K562 (cell line): ENCODE measurements at regions not wholly inside any gene's neighbourhood (a gene's known extent, or its start where the extent isn't known, plus 50 kb on each side); places are given as distances from the start of the nearest gene placed in this dataset.

Experiments
- ARID2 ChIP-seq: fragments of 450-650 bp; IDR thresholded peaks from 2 replicates; pipeline ENCODE4 v1.6.1; 2017; ENCODE audit warnings: antibody characterized with exemption, mild to moderate bottlenecking
- CBX1 ChIP-seq: sonication (generic); IDR thresholded peaks from 2 replicates; pipeline ENCODE4 v1.6.1; 2016; ENCODE audit warnings: antibody characterized with exemption, low read depth, mild to moderate bottlenecking
- CCNT2 ChIP-seq: IDR thresholded peaks from 2 replicates; pipeline ENCODE4 v1.6.1; 2011; ENCODE audit warnings: borderline replicate concordance, low read depth, mild to moderate bottlenecking, moderate library complexity, mixed read lengths, low read length; ENCODE audit not compliant: insufficient read length; ENCODE audit errors: extremely low read depth
- DACH1 ChIP-seq: fragments of 450-650 bp; IDR thresholded peaks from 2 replicates; pipeline ENCODE4 v1.6.1; 2018; ENCODE audit not compliant: partially characterized antibody
- EGR1 ChIP-seq: fragments of 450-650 bp; conservative IDR thresholded peaks from 2 replicates; pipeline ENCODE4 v1.6.1; 2017; ENCODE audit warnings: mild to moderate bottlenecking
- ESRRA ChIP-seq: fragments of 450-650 bp; IDR thresholded peaks from 2 replicates; pipeline ENCODE4 v1.6.1; 2014; ENCODE audit warnings: low read depth, mild to moderate bottlenecking, moderate library complexity, borderline replicate concordance
- GABPB1 ChIP-seq: sonication (generic); formaldehyde crosslinking; IDR thresholded peaks from 2 replicates; pipeline ENCODE4 v1.8.0; 2022; ENCODE audit warnings: mild to moderate bottlenecking, missing genetic modification reagents
- KLF16 ChIP-seq: IDR thresholded peaks from 2 replicates; pipeline ENCODE4 v1.6.1; 2016; ENCODE audit warnings: antibody characterized with exemption
- MAZ ChIP-seq, 2 experiments: fragments of 450-650 bp in 1 of 2; sonication (generic) in 1 of 2; formaldehyde crosslinking; IDR thresholded peaks in 1 of 2; conservative IDR thresholded peaks in 1 of 2; 2 replicates each; pipeline versions ENCODE4 v1.4.0 to v1.5.0; 2020; ENCODE audit warnings: mild to moderate bottlenecking in 1 of 2, missing genetic modification reagents in 1 of 2
- NUFIP1 ChIP-seq: fragments of 450-650 bp; IDR thresholded peaks from 2 replicates; pipeline ENCODE4 v1.6.1; 2018; ENCODE audit not compliant: partially characterized antibody
- RFX1 ChIP-seq: fragments of 450-650 bp; IDR thresholded peaks from 2 replicates; pipeline ENCODE4 v1.6.1; 2016; ENCODE audit warnings: mild to moderate bottlenecking, moderate library complexity
- SMC3 ChIP-seq: conservative IDR thresholded peaks from 2 replicates; pipeline ENCODE4 v1.6.1; 2011; ENCODE audit warnings: low read depth, low read length, improper control_type of control experiment; ENCODE audit not compliant: insufficient read depth
- STAG1 ChIP-seq: sonication (generic); formaldehyde crosslinking; IDR thresholded peaks from 2 replicates; pipeline ENCODE4 v1.5.0; 2020; ENCODE audit warnings: missing genetic modification reagents, borderline replicate concordance
- ZNF24 ChIP-seq: fragments of 450-650 bp; IDR thresholded peaks from 2 replicates; pipeline ENCODE4 v1.6.1; 2016
- ZNF263 ChIP-seq: sonication (generic); formaldehyde crosslinking; IDR thresholded peaks from 2 replicates; pipeline ENCODE4 v1.8.0; 2022; ENCODE audit warnings: mild to moderate bottlenecking, missing genetic modification reagents, borderline replicate concordance
- ZNF740 ChIP-seq, 3 experiments: fragments of 200-800 bp in 1 of 3; sonication (Bioruptor generic) in 1 of 3; sonication (generic) in 1 of 3; formaldehyde crosslinking in 1 of 3; IDR thresholded peaks; 2 replicates each; pipeline versions ENCODE4 v1.6.1 to v1.8.0; 2016 to 2022; ENCODE audit warnings: mild to moderate bottlenecking in 2 of 3, missing compliant biosample characterization in 2 of 3, missing genetic modification characterization in 2 of 3, missing genetic modification reagents in 1 of 3
- TF ChIP-seq, protein P1 (sequence below): fragments of 450-650 bp; IDR thresholded peaks from 2 replicates; pipeline ENCODE4 v1.6.1; 2018; ENCODE audit not compliant: partially characterized antibody
- TF ChIP-seq, protein P2 (sequence below), 2 experiments: fragments of 150-350 bp in 1 of 2; IDR thresholded peaks; 2 replicates each; pipeline ENCODE4 v1.6.1; 2012 to 2016; ENCODE audit warnings: low read depth in 2 of 2, low read length in 2 of 2, mild to moderate bottlenecking in 1 of 2, moderate library complexity in 1 of 2

- TF ChIP-seq, protein P1, sequence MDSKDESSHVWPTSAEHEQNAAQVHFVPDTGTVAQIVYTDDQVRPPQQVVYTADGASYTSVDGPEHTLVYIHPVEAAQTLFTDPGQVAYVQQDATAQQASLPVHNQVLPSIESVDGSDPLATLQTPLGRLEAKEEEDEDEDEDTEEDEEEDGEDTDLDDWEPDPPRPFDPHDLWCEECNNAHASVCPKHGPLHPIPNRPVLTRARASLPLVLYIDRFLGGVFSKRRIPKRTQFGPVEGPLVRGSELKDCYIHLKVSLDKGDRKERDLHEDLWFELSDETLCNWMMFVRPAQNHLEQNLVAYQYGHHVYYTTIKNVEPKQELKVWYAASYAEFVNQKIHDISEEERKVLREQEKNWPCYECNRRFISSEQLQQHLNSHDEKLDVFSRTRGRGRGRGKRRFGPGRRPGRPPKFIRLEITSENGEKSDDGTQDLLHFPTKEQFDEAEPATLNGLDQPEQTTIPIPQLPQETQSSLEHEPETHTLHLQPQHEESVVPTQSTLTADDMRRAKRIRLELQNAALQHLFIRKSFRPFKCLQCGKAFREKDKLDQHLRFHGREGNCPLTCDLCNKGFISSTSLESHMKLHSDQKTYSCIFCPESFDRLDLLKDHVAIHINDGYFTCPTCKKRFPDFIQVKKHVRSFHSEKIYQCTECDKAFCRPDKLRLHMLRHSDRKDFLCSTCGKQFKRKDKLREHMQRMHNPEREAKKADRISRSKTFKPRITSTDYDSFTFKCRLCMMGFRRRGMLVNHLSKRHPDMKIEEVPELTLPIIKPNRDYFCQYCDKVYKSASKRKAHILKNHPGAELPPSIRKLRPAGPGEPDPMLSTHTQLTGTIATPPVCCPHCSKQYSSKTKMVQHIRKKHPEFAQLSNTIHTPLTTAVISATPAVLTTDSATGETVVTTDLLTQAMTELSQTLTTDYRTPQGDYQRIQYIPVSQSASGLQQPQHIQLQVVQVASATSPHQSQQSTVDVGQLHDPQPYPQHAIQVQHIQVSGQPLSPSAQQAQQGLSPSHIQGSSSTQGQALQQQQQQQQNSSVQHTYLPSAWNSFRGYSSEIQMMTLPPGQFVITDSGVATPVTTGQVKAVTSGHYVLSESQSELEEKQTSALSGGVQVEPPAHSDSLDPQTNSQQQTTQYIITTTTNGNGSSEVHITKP: peak; percentile 6
- TF ChIP-seq, protein P2, sequence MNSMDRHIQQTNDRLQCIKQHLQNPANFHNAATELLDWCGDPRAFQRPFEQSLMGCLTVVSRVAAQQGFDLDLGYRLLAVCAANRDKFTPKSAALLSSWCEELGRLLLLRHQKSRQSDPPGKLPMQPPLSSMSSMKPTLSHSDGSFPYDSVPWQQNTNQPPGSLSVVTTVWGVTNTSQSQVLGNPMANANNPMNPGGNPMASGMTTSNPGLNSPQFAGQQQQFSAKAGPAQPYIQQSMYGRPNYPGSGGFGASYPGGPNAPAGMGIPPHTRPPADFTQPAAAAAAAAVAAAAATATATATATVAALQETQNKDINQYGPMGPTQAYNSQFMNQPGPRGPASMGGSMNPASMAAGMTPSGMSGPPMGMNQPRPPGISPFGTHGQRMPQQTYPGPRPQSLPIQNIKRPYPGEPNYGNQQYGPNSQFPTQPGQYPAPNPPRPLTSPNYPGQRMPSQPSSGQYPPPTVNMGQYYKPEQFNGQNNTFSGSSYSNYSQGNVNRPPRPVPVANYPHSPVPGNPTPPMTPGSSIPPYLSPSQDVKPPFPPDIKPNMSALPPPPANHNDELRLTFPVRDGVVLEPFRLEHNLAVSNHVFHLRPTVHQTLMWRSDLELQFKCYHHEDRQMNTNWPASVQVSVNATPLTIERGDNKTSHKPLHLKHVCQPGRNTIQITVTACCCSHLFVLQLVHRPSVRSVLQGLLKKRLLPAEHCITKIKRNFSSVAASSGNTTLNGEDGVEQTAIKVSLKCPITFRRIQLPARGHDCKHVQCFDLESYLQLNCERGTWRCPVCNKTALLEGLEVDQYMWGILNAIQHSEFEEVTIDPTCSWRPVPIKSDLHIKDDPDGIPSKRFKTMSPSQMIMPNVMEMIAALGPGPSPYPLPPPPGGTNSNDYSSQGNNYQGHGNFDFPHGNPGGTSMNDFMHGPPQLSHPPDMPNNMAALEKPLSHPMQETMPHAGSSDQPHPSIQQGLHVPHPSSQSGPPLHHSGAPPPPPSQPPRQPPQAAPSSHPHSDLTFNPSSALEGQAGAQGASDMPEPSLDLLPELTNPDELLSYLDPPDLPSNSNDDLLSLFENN (IDR thresholded peaks at IDR 0.05; ENCODE audit: low read depth in 2 of 2, low read length in 2 of 2): no peak
- peak; percentile 55 to 64; a peak in 3 of 4 replicates for TF ChIP-seq MAZ (CRISPR knock-in tag; conservative IDR thresholded peaks at IDR 0.05 in 1 of 2, IDR thresholded peaks at IDR 0.05 in 1 of 2)
- TF ChIP-seq GABPB1 (CRISPR knock-in tag): 0 out of 2 replicates have a peak, but pooled peaks have one; percentile 28
- peak; percentile 34 for TF ChIP-seq CCNT2
- peak; percentile 51; the same call in 1 of the 2 replicates for TF ChIP-seq ZNF740 (CRISPR knock-in tag; IDR thresholded peaks at IDR 0.05)
- no peak for TF ChIP-seq ZNF740 (tag; IDR thresholded peaks at IDR 0.05)
- peak; percentile 88 for TF ChIP-seq STAG1
- TF ChIP-seq SMC3: peak; percentile 97
- no peak for TF ChIP-seq DACH1
- TF ChIP-seq NUFIP1: no peak
- 0 out of 2 replicates have a peak, but pooled peaks have one; percentile 21 for TF ChIP-seq EGR1
- TF ChIP-seq ZNF263 (CRISPR knock-in tag): 0 out of 2 replicates have a peak, but pooled peaks have one; percentile 21
- TF ChIP-seq RFX1: no peak
- TF ChIP-seq ARID2: 0 out of 2 replicates have a peak, but pooled peaks have one; percentile 47
- TF ChIP-seq ESRRA: peak; percentile 71; the same call in 1 of the 2 replicates
- no peak for TF ChIP-seq CBX1
- 0 out of 2 replicates have a peak, but pooled peaks have one; percentile 33 for TF ChIP-seq KLF16
- peak; percentile 53; the same call in 1 of the 2 replicates for TF ChIP-seq ZNF24
Measured at GRCh38 chr1:181189691-181190363, 101.3 kb downstream of the IER5 start (continued).
